Breast epithelium (tissue), 4 donors: ENCODE measurements at regions not wholly inside any gene's neighbourhood (a gene's known extent, or its start where the extent isn't known, plus 50 kb on each side); places are given as distances from the start of the nearest gene placed in this dataset.

Source experiments
- DNase-seq, 2 donors: peaks; one replicate each; pipeline ENCODE4 v3.0.0-alpha.2; 2019; ENCODE audit warnings: low spot score in 2 of 2
- H3K27ac ChIP-seq, 2 donors: fragments of 200-600 bp; sonication (generic) in 1 of 2; one replicate each; pipeline ENCODE4 v1.5.1; 2016 to 2019; ENCODE audit warnings: mild to moderate bottlenecking in 1 of 2
- H3K27me3 ChIP-seq, 2 donors: fragments of 200-600 bp; sonication (generic) in 1 of 2; one replicate each; pipeline versions ENCODE4 v1.5.1 to v1.6.0; 2017 to 2019; ENCODE audit warnings: control low read depth in 1 of 2, mild to moderate bottlenecking in 1 of 2
- H3K36me3 ChIP-seq: fragments of 200-600 bp; one replicate; pipeline ENCODE4 v1.5.1; 2019
- H3K4me1 ChIP-seq, 2 donors: fragments of 200-600 bp; sonication (generic); one replicate each; pipeline ENCODE4 v1.5.1; 2016 to 2019; ENCODE audit warnings: control low read depth in 1 of 2
- H3K4me3 ChIP-seq, 3 donors: fragments of 200-600 bp; sonication (generic); 1 replicate in 2 of 3; 2 replicates in 1 of 3; pipeline ENCODE4 v1.5.1; 2016 to 2019; ENCODE audit warnings: mild to moderate bottlenecking in 3 of 3, moderate library complexity in 2 of 3
- H3K9me3 ChIP-seq, 2 donors: fragments of 200-600 bp; sonication (generic) in 1 of 2; one replicate each; pipeline ENCODE4 v1.5.1; 2016 to 2019; ENCODE audit warnings: control low read depth in 1 of 2
- POLR2A ChIP-seq: fragments of 450-650 bp; IDR thresholded peaks from one replicate; pipeline ENCODE4 v1.6.1; 2016; ENCODE audit warnings: antibody characterized with exemption, mild to moderate bottlenecking, moderate library complexity
- POLR2AphosphoS5 ChIP-seq, 3 donors: sonication (generic); formaldehyde crosslinking; IDR thresholded peaks; one replicate each; pipeline ENCODE4 v1.6.1; 2017; ENCODE audit warnings: antibody characterized with exemption in 3 of 3
- intact Hi-C: fragments of 100-400 bp; cut with DNase I; formaldehyde crosslinking; loops from one replicate; pipeline ENCODE4 v1.15.1; 2023; ENCODE audit warnings: low total_unique reads
- TF ChIP-seq, protein P1 (sequence below), 3 donors: fragments of 450-650 bp; IDR thresholded peaks; one replicate each; pipeline ENCODE4 v1.5.1; 2016 to 2017; ENCODE audit warnings: antibody characterized with exemption in 3 of 3, mild to moderate bottlenecking in 3 of 3, moderate library complexity in 3 of 3

- Histone ChIP-seq H3K9me3 (no peaks in the 10 kb centered on the region), H3K4me1 (no peaks in the 10 kb centered on the region), H3K36me3 (no peaks in the 10 kb centered on the region), H3K27me3 (no peaks in the 10 kb centered on the region), H3K27ac (no peak overlapping the region), H3K4me3 (no peak overlapping the region)
- intact Hi-C loops: loop anchor here (5.0 kb wide), 1 partner anchor 566 kb away; no protein-coding TSS in a partner anchor
- peak in 1 of 2 donors; percentile 50 for DNase-seq
- TF ChIP-seq, protein P1, sequence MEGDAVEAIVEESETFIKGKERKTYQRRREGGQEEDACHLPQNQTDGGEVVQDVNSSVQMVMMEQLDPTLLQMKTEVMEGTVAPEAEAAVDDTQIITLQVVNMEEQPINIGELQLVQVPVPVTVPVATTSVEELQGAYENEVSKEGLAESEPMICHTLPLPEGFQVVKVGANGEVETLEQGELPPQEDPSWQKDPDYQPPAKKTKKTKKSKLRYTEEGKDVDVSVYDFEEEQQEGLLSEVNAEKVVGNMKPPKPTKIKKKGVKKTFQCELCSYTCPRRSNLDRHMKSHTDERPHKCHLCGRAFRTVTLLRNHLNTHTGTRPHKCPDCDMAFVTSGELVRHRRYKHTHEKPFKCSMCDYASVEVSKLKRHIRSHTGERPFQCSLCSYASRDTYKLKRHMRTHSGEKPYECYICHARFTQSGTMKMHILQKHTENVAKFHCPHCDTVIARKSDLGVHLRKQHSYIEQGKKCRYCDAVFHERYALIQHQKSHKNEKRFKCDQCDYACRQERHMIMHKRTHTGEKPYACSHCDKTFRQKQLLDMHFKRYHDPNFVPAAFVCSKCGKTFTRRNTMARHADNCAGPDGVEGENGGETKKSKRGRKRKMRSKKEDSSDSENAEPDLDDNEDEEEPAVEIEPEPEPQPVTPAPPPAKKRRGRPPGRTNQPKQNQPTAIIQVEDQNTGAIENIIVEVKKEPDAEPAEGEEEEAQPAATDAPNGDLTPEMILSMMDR (IDR thresholded peaks at IDR 0.05): no peak
- TF ChIP-seq POLR2AphosphoS5 (IDR thresholded peaks at IDR 0.05) (no peak), POLR2A (no peak)
These were observed 648.3 kb upstream of the CFAP20DC start for GRCh38 chr3:59698091-59698490.

- no peak for DNase-seq
- Histone ChIP-seq H3K27ac (no peak overlapping the region), H3K4me3 (no peak overlapping the region), H3K36me3 (no peaks in the 10 kb centered on the region), H3K9me3 (no peaks in the 10 kb centered on the region), H3K4me1 (no peaks in the 10 kb centered on the region), H3K27me3 (no peaks in the 10 kb centered on the region)
- intact Hi-C loops: loop anchor here (5.0 kb wide), 1 partner anchor 564 kb away; no protein-coding TSS in a partner anchor
- TF ChIP-seq POLR2A: no peak
- TF ChIP-seq, protein P1 (IDR thresholded peaks at IDR 0.05): no peak
- TF ChIP-seq POLR2AphosphoS5 (IDR thresholded peaks at IDR 0.05): no peak
These were observed 647.0 kb upstream of the CFAP20DC start for GRCh38 chr3:59696783-59697182.

GRCh38 chr3:59695860-59696259 lies 646.0 kb upstream of the CFAP20DC start:
- Histone ChIP-seq H3K4me3 (no peak overlapping the region), H3K27ac (no peak overlapping the region), H3K27me3 (no peaks in the 10 kb centered on the region), H3K4me1 (no peaks in the 10 kb centered on the region), H3K36me3 (no peaks in the 10 kb centered on the region), H3K9me3 (no peaks in the 10 kb centered on the region)
- TF ChIP-seq POLR2AphosphoS5 (IDR thresholded peaks at IDR 0.05) (no peak), POLR2A (no peak)
- TF ChIP-seq, protein P1 (IDR thresholded peaks at IDR 0.05): no peak
- intact Hi-C loops: loop anchor here (5.0 kb wide), 1 partner anchor 564 kb away; no protein-coding TSS in a partner anchor
- DNase-seq: no peak

GRCh38 chr3:59692117-59692516 lies 642.3 kb upstream of the CFAP20DC start:
- TF ChIP-seq POLR2AphosphoS5 (IDR thresholded peaks at IDR 0.05) (no peak), POLR2A (no peak)
- TF ChIP-seq, protein P1 (IDR thresholded peaks at IDR 0.05): no peak
- intact Hi-C loops: no loop called here
- no peaks in the 10 kb centered on the region for H3K9me3 ChIP-seq
- no peaks in the 10 kb centered on the region for H3K27me3 ChIP-seq
- no peak overlapping the region for H3K4me3 ChIP-seq
- no peak for DNase-seq
- H3K27ac ChIP-seq: no peak overlapping the region
- no peaks in the 10 kb centered on the region for H3K36me3 ChIP-seq
- no peaks in the 10 kb centered on the region for H3K4me1 ChIP-seq

DNA sequence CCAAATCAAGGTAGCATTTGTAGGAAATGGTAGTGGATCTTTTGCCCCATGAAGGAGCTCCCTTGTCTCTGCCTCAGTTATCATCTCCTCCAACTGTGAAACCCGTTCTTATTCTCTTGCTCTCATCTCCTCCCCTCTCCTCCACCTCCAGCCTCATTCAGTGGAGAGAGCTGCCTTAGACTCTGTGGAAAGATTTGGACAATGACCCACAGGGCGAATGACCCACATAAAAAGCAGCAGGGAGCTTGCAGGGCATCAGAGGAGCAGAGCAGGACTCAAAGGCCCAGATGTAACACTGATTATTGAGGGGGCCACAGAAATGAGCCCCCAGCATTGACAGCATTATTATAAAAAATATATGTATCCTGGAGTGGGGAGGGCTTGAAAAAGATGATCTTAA lies 641.1 kb upstream of the CFAP20DC start:
- no peaks in the 10 kb centered on the region for H3K4me1 ChIP-seq
- no peak overlapping the region for H3K4me3 ChIP-seq
- intact Hi-C loops: no loop called here
- no peak for DNase-seq
- TF ChIP-seq, protein P1 (IDR thresholded peaks at IDR 0.05): no peak
- no peak for TF ChIP-seq POLR2AphosphoS5 (IDR thresholded peaks at IDR 0.05)
- no peak for TF ChIP-seq POLR2A
- no peaks in the 10 kb centered on the region for H3K27me3 ChIP-seq
- no peak overlapping the region for H3K27ac ChIP-seq
- no peaks in the 10 kb centered on the region for H3K36me3 ChIP-seq
- no peaks in the 10 kb centered on the region for H3K9me3 ChIP-seq
